ENCODE measurements at regions not wholly inside any gene's neighbourhood (a gene's known extent, or its start where the extent isn't known, plus 50 kb on each side); places are given as distances from the start of the nearest gene placed in this dataset.
"Not testable (repeated sequence)": the region's sequence is repeated elsewhere in the genome, so short reads cannot be mapped to it uniquely, and the experiment has no call there.

DNA sequence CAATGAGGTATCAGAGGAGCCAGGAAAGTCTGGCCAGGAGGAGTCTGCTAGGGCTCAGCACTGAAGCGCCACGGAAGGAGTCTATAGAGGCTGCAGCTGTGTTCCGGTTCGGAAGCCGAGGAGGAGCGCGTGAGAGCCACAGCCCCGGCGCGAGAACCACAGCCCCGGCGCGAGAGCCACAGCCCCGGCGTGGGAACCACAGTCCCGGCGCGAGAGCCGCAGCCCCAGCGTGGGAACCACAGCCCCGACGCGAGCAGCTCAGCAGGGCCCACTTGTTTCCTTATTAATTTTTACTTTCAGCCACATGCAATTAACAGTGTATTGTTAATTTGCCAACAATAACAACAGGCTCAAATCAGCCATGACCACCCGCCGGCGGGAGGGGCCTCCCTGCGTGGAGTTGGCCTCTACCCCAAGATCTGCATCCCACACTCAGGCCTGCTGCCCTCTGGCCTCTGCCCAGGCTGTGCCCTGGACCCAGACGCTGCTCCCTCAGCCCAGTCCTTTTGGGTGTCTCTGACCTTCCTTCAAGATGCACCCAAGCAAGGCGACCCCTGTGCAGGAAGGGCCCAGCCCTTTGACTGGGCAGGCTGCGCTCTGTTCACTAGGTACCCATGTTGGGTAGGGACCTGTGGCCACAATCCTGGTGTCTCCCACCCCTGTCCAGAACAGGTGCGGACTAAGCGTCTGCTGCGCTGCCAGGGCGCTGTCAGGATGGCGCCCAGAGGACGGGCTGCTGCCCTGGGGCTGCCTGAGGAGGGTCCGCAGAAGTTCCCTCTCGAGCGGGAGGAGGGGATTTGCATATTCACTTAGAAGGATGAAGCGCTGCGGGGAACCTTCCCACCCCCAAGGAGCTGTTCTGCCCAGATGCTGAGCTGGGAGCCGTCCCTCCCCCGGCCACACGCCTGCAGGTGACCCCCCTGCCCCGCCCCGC lies 113.8 kb downstream of the ADRA2C start:
- intact Hi-C loops (cut with DNase I; ENCODE audit: low total_unique reads) (no loop called here), in situ Hi-C loops (cut with MboI; ENCODE audit: low sequenced_read_pairs in 4 of 4) (no loop called here)
- ATAC-seq (peak in 1 of 2 donors; percentile 27), DNase-seq (no peak)
- Histone ChIP-seq H3K27ac (no peak overlapping the region), H3K4me3 (no peak overlapping the region), H3K4me1 (peaks cover 4 to 11% of the 10 kb centered on the region in 2 donors), H3K36me3 (no peaks in the 10 kb centered on the region), H3K9me3 (no peaks in the 10 kb centered on the region), H3K27me3 (peaks cover 37 to 45% (median 44%) of the 10 kb centered on the region in 3 donors)
- no peak for TF ChIP-seq POLR2A (IDR thresholded peaks at IDR 0.05)
- TF ChIP-seq, protein P1, sequence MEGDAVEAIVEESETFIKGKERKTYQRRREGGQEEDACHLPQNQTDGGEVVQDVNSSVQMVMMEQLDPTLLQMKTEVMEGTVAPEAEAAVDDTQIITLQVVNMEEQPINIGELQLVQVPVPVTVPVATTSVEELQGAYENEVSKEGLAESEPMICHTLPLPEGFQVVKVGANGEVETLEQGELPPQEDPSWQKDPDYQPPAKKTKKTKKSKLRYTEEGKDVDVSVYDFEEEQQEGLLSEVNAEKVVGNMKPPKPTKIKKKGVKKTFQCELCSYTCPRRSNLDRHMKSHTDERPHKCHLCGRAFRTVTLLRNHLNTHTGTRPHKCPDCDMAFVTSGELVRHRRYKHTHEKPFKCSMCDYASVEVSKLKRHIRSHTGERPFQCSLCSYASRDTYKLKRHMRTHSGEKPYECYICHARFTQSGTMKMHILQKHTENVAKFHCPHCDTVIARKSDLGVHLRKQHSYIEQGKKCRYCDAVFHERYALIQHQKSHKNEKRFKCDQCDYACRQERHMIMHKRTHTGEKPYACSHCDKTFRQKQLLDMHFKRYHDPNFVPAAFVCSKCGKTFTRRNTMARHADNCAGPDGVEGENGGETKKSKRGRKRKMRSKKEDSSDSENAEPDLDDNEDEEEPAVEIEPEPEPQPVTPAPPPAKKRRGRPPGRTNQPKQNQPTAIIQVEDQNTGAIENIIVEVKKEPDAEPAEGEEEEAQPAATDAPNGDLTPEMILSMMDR (IDR thresholded peaks at IDR 0.05 in 4 of 5, conservative IDR thresholded peaks at IDR 0.05 in 1 of 5), result no peak

DNA sequence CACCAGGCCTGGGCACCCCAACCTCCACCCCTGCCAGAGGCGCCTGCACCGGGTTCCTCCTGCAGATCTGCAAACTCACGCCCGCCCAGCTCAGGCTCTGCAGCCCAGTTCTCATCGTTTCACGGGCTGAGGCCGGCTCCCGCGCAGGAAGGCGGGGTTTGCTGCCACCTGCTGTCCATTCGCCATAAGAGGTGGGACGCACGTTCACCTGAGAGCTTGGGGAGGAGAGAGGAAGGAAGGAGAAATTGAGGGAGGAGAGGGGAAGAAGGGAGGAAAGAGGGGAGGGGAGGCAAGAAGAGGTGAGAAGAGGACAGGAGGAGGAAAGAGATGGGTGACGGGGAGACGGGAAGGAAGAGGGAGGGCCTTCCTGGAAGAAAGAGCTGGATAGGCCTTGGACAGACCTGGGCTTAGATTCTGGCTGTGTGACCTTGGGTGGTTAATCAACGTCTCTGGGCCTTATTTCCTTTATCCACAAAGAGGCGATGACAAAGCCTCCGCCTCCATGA lies 114.5 kb downstream of the ADRA2C start:
- H3K36me3 ChIP-seq, result no peaks in the 10 kb centered on the region
- H3K27me3 ChIP-seq, result peaks cover 35 to 42% (median 37%) of the 10 kb centered on the region in 3 donors
- H3K4me3 ChIP-seq, result no peak overlapping the region
- no peaks in the 10 kb centered on the region for H3K9me3 ChIP-seq
- TF ChIP-seq POLR2A (IDR thresholded peaks at IDR 0.05), result no peak
- TF ChIP-seq, protein P1 (IDR thresholded peaks at IDR 0.05 in 4 of 5, conservative IDR thresholded peaks at IDR 0.05 in 1 of 5), result peak in 4 of 5 experiments; percentile 30 to 73 (median 62)
- ATAC-seq (peak; percentile 65 to 85), DNase-seq (peak in 1 of 2 donors; percentile 31)
- no peak overlapping the region for H3K27ac ChIP-seq
- in situ Hi-C loops (cut with MboI; ENCODE audit: low sequenced_read_pairs in 4 of 4), result no loop called here
- H3K4me1 ChIP-seq, result peaks cover 4 to 11% of the 10 kb centered on the region in 2 donors
- intact Hi-C loops (cut with DNase I; ENCODE audit: low total_unique reads), result no loop called here

DNA sequence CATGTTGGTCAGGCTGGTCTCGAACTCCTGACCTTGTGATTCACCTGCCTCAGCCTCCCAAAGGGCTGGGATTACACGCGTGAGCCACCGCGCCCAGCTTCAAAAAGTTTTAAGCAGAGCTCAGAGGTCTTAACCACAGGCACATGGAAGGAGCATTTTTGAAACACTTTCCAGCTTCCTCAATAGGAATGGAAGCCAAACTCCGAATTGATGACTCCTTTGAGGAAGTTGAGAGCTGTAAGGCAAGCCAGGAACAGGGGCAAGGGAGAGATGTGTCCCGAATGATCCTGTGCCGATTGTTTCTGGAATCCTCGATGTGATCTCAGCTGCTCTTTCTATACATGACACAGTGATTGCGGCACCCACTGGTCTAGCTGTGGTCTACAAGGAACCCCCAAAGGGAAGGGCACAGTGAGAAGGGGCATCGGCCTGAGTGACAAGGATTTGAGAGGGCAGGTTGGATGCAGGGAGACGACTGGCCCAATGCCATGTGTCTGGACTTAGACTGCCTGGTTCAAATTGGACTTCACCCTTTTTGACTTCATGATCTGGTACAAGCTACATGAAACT lies 116.2 kb downstream of the ADRA2C start:
- H3K27ac ChIP-seq; H3K4me3 ChIP-seq; in situ Hi-C loops (cut with MboI; ENCODE audit: low sequenced_read_pairs in 4 of 4); intact Hi-C loops (cut with DNase I; ENCODE audit: low total_unique reads); H3K36me3 ChIP-seq; ATAC-seq; H3K9me3 ChIP-seq; DNase-seq: not testable (repeated sequence)
- peaks cover 31 to 34% (median 32%) of the 10 kb centered on the region in 3 donors for H3K27me3 ChIP-seq
- H3K4me1 ChIP-seq, result peaks cover 4 to 11% of the 10 kb centered on the region in 2 donors

DNA sequence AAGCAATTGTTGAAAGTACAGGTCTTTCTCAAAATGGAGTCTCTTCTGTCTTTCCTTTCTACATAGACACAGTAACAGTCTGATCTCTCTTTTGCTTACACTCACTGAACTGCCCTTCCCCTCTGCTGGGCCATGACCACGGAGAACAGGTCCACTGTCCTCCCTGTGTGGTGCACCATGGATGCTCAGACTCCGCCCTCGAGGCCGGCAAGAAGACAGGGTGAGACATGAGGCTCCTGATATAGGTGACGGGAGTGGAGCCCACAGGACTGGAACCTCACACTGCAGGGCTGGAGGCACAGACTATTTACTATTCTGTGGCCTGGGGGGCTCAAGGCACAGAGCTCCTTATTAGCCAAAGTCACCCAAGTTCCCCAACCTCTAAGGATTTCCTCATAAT lies 118.1 kb downstream of the ADRA2C start:
- DNase-seq; intact Hi-C loops (cut with DNase I; ENCODE audit: low total_unique reads); H3K36me3 ChIP-seq; in situ Hi-C loops (cut with MboI; ENCODE audit: low sequenced_read_pairs in 4 of 4); H3K9me3 ChIP-seq; H3K27ac ChIP-seq; ATAC-seq; H3K4me3 ChIP-seq: not testable (repeated sequence)
- peaks cover 12 to 19% (median 18%) of the 10 kb centered on the region in 3 donors for H3K27me3 ChIP-seq
- peaks cover 4 to 11% of the 10 kb centered on the region in 2 donors for H3K4me1 ChIP-seq

DNA sequence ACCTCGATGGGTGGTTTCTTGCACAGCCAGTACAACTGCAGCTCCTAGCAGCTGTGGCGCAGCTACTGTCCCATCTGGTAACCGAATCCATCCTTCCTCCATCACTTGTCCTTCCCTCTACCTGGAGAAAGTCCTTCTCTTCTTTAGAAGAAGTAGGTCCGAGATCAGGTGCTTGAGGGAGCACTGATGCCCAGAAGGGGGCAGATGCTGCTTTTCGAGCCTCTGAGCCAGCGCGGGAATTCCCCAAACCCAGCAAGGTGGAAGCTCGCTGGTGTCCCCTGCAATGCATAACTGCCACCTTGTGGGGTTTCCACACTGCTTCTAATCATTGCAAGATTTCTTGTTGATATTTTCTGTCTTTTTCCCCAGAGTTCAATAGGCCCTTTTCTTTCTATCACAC lies 127.4 kb downstream of the ADRA2C start:
- H3K27ac ChIP-seq; intact Hi-C loops (cut with DNase I; ENCODE audit: low total_unique reads); H3K4me1 ChIP-seq; H3K4me3 ChIP-seq; DNase-seq; ATAC-seq; H3K36me3 ChIP-seq; in situ Hi-C loops (cut with MboI; ENCODE audit: low sequenced_read_pairs in 4 of 4); H3K27me3 ChIP-seq; H3K9me3 ChIP-seq: not testable (repeated sequence)

DNA sequence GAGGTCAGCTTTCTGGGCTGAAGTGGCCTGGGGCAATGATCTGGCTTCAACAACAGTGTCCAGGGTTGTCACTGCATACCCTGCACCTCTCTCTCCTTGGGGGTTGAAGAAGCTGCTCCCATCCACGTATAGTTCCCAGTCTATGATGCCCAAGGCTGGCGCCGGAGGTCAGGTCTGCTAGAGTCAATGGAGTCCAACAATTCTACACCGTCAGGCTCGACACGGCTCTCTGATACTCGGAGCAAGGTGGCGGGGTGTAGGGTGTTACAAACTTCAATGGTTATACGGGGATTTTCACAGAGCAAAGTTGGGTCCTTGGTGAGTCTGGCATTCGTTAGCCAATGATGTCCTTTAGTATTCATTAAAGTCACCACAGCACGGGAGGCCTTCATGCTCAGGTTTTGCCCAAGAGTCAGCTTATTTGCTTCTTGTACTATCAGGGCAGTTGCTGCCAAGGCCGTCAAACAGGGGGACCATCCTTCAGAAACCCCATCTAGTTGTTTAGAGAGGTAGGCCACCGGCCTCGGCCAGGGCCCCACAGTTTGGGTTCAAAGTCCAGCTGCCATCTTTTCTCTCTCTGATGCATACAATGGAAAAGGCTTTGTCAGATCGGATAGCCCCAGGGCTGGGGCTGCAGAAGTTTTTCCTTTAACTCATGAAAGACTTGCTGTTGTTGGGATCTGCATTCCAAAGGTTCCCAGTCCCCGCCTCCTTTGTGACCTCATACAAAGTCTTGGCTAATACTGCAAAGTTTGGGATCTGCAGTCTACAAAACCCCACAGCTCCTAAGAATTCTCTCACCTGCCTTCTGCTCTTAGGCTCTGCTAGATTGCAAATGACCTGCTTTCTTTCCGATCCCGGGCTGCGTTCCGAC lies 128.1 kb downstream of the ADRA2C start:
- H3K27me3 ChIP-seq; H3K4me3 ChIP-seq; H3K9me3 ChIP-seq; H3K36me3 ChIP-seq; H3K4me1 ChIP-seq; intact Hi-C loops (cut with DNase I; ENCODE audit: low total_unique reads); H3K27ac ChIP-seq; DNase-seq; ATAC-seq; in situ Hi-C loops (cut with MboI; ENCODE audit: low sequenced_read_pairs in 4 of 4): not testable (repeated sequence)

Data from gastrocnemius medialis (tissue), 4 donors.